DOHH2 (cell line): ENCODE measurements at regions not wholly inside any gene's neighbourhood (a gene's known extent, or its start where the extent isn't known, plus 50 kb on each side); places are given as distances from the start of the nearest gene placed in this dataset.

Experiments
- CTCF ChIP-seq: fragments of 200-600 bp; sonication (generic); IDR thresholded peaks from one replicate; pipeline ENCODE4 v1.5.1; 2014; ENCODE audit warnings: antibody characterized with exemption, mild to moderate bottlenecking, low read depth, low read length; ENCODE audit not compliant: poor library complexity, severe bottlenecking
- EZH2phosphoT487 ChIP-seq: fragments of 200-600 bp; sonication (generic); IDR thresholded peaks from 2 replicates; pipeline ENCODE4 v1.6.1; 2017; ENCODE audit warnings: borderline replicate concordance, mild to moderate bottlenecking, antibody characterized with exemption, low read length, moderate library complexity, mixed read lengths

GRCh38 chr2:175393851-175394250, 212.3 kb upstream of the ATP5MC3 start:
- TF ChIP-seq CTCF (no peak), EZH2phosphoT487 (no peak)
